Fibroblast of skin of left biceps (primary cell): ENCODE measurements at regions not wholly inside any gene's neighbourhood (a gene's known extent, or its start where the extent isn't known, plus 50 kb on each side); places are given as distances from the start of the nearest gene placed in this dataset.
"Not testable (repeated sequence)": the region's sequence is repeated elsewhere in the genome, so short reads cannot be mapped to it uniquely, and the experiment has no call there.

Source experiments
- DNase-seq, 2 experiments: peaks; one replicate each; pipeline ENCODE4 v3.0.0-alpha.2; 2013; ENCODE audit warnings: low read depth in 2 of 2

- DNase-seq, result no peak
Observed at GRCh38 chr12:123061441-123062205, 81.1 kb downstream of the ARL6IP4 start.

- DNase-seq, result no peak
Observed at GRCh38 chr12:123059500-123059899, 79.0 kb downstream of the ARL6IP4 start.

- no peak for DNase-seq
Observed at GRCh38 chr12:123058980-123059379, 78.5 kb downstream of the ARL6IP4 start.

GRCh38 chr12:123058481-123058880, 78.0 kb downstream of the ARL6IP4 start:
- DNase-seq, result no peak

GRCh38 chr12:123057513-123058265, 77.2 kb downstream of the ARL6IP4 start:
- DNase-seq, result no peak

GRCh38 chr12:123056709-123057108, 76.2 kb downstream of the ARL6IP4 start:
- no peak for DNase-seq

GRCh38 chr12:123056053-123056452, 75.6 kb downstream of the ARL6IP4 start:
- no peak for DNase-seq

- no peak for DNase-seq
Observed at GRCh38 chr12:123055281-123055766, 74.8 kb downstream of the ARL6IP4 start.

- no peak for DNase-seq
Observed at GRCh38 chr12:123054371-123054770, 73.9 kb downstream of the ARL6IP4 start.

GRCh38 chr12:123051556-123051955, 71.1 kb downstream of the ARL6IP4 start:
- no peak for DNase-seq

- DNase-seq, result no peak
Observed at GRCh38 chr12:123050913-123051312, 70.4 kb downstream of the ARL6IP4 start.

GRCh38 chr12:123050331-123050831, 69.9 kb downstream of the ARL6IP4 start:
- no peak for DNase-seq

GRCh38 chr12:123049398-123050240, 69.1 kb downstream of the ARL6IP4 start:
- no peak for DNase-seq

GRCh38 chr12:123047892-123048291, 67.4 kb downstream of the ARL6IP4 start:
- not testable (repeated sequence) for DNase-seq

GRCh38 chr12:123047289-123047688, 66.8 kb downstream of the ARL6IP4 start:
- no peak for DNase-seq

GRCh38 chr12:123046431-123046830, 66.0 kb downstream of the ARL6IP4 start:
- no peak for DNase-seq

- no peak for DNase-seq
Observed at GRCh38 chr12:123045678-123046077, 65.2 kb downstream of the ARL6IP4 start.

GRCh38 chr12:123044351-123044750, 63.9 kb downstream of the ARL6IP4 start:
- DNase-seq, result no peak

- DNase-seq, result peak; percentile 81 to 84
Observed at GRCh38 chr12:123043536-123044001, 63.1 kb downstream of the ARL6IP4 start.

GRCh38 chr12:123042833-123043232, 62.4 kb downstream of the ARL6IP4 start:
- DNase-seq, result no peak

- DNase-seq, result peak; percentile 47 to 51
Observed at GRCh38 chr12:123041811-123042655, 61.6 kb downstream of the ARL6IP4 start.
